Mesenchymal stem cell (in vitro differentiated cells and primary cell): ENCODE measurements at regions not wholly inside any gene's neighbourhood (a gene's known extent, or its start where the extent isn't known, plus 50 kb on each side); places are given as distances from the start of the nearest gene placed in this dataset.

ENCODE experiments used
- DNase-seq: peaks from one replicate; pipeline ENCODE4 v3.0.0-alpha.2; 2013
- H2AFZ ChIP-seq: one replicate; pipeline ENCODE4 v1.6.1; 2013; ENCODE audit warnings: low read depth, mild to moderate bottlenecking, control low read depth, inconsistent platforms, low read length, moderate library complexity
- H2AK5ac ChIP-seq: 2 replicates; pipeline ENCODE4 v1.6.1; 2013; ENCODE audit warnings: low read length, moderate library complexity, mild to moderate bottlenecking, inconsistent platforms; ENCODE audit not compliant: severe bottlenecking
- H2BK120ac ChIP-seq: one replicate; pipeline ENCODE4 v1.6.1; 2013; ENCODE audit warnings: low read depth, mild to moderate bottlenecking, inconsistent platforms, low read length, moderate library complexity
- H2BK12ac ChIP-seq, 2 experiments: one replicate each; pipeline ENCODE4 v1.6.1; 2013; ENCODE audit warnings: inconsistent platforms in 2 of 2, low read length in 2 of 2, mild to moderate bottlenecking in 2 of 2, moderate library complexity in 2 of 2, control low read depth in 1 of 2
- H2BK15ac ChIP-seq: one replicate; pipeline ENCODE4 v1.6.1; 2013; ENCODE audit warnings: mild to moderate bottlenecking, low read depth, inconsistent platforms; ENCODE audit not compliant: poor library complexity, severe bottlenecking
- H2BK5ac ChIP-seq: 2 replicates; pipeline ENCODE4 v1.6.1; 2013; ENCODE audit warnings: low read depth, mild to moderate bottlenecking, low read length, control low read depth, inconsistent platforms; ENCODE audit not compliant: poor library complexity, severe bottlenecking
- H3K14ac ChIP-seq, 2 experiments: one replicate each; pipeline ENCODE4 v1.6.1; 2013; ENCODE audit warnings: inconsistent platforms in 2 of 2, low read length in 2 of 2, control low read depth in 1 of 2, mild to moderate bottlenecking in 1 of 2, moderate library complexity in 1 of 2
- H3K18ac ChIP-seq, 2 experiments: one replicate each; pipeline ENCODE4 v1.6.1; 2013; ENCODE audit warnings: inconsistent platforms in 2 of 2, low read length in 2 of 2, control low read depth in 1 of 2, low read depth in 1 of 2, mild to moderate bottlenecking in 1 of 2
- H3K23ac ChIP-seq, 2 experiments: one replicate each; pipeline ENCODE4 v1.6.1; 2013; ENCODE audit warnings: inconsistent platforms in 2 of 2, low read length in 2 of 2, mild to moderate bottlenecking in 2 of 2, moderate library complexity in 2 of 2, control low read depth in 1 of 2
- H3K27ac ChIP-seq: 2 replicates; pipeline ENCODE4 v1.5.1; 2013; ENCODE audit warnings: mild to moderate bottlenecking, moderate library complexity, low read length, control low read depth, inconsistent platforms; ENCODE audit not compliant: poor library complexity, severe bottlenecking
- H3K27me3 ChIP-seq, 2 experiments: 2 replicates each; pipeline versions ENCODE4 v1.6.1 to v1.7.0; 2013; ENCODE audit warnings: low read length in 2 of 2, mild to moderate bottlenecking in 2 of 2, moderate library complexity in 2 of 2, control low read depth in 1 of 2, inconsistent platforms in 1 of 2; ENCODE audit not compliant: control insufficient read depth in 1 of 2, insufficient read depth in 1 of 2
- H3K36me3 ChIP-seq, 2 experiments: 2 replicates each; pipeline versions ENCODE4 v1.6.1 to v1.7.0; 2013; ENCODE audit warnings: low read length in 2 of 2, control low read depth in 1 of 2, inconsistent platforms in 1 of 2, low read depth in 1 of 2, mild to moderate bottlenecking in 1 of 2; ENCODE audit not compliant: insufficient read depth in 2 of 2, control insufficient read depth in 1 of 2
- H3K4ac ChIP-seq, 2 experiments: one replicate each; pipeline ENCODE4 v1.6.1; 2013; ENCODE audit warnings: inconsistent platforms in 2 of 2, low read length in 2 of 2, mild to moderate bottlenecking in 2 of 2, moderate library complexity in 2 of 2, control low read depth in 1 of 2, low read depth in 1 of 2
- H3K4me1 ChIP-seq: 2 replicates; pipeline ENCODE4 v1.6.1; 2013; ENCODE audit warnings: low read depth, low read length, control low read depth; ENCODE audit not compliant: control insufficient read depth, insufficient read depth
- H3K4me2 ChIP-seq: 2 replicates; pipeline ENCODE4 v1.6.1; 2013; ENCODE audit warnings: low read length, mild to moderate bottlenecking, inconsistent platforms; ENCODE audit not compliant: poor library complexity, severe bottlenecking
- H3K4me3 ChIP-seq, 2 experiments: 2 replicates each; pipeline versions ENCODE4 v1.5.1 to v1.7.0; 2013; ENCODE audit warnings: low read length in 2 of 2, mild to moderate bottlenecking in 2 of 2, control low read depth in 1 of 2, low read depth in 1 of 2; ENCODE audit not compliant: insufficient read depth in 1 of 2
- H3K79me1 ChIP-seq: replicated peaks from 2 replicates; pipeline ENCODE4 v1.6.1; 2013; ENCODE audit warnings: mild to moderate bottlenecking, control low read depth, low read length, inconsistent platforms; ENCODE audit not compliant: poor library complexity, severe bottlenecking
- H3K9ac ChIP-seq: 2 replicates; pipeline ENCODE4 v1.7.0; 2013; ENCODE audit warnings: mild to moderate bottlenecking, low read length, moderate library complexity
- H3K9me3 ChIP-seq: 2 replicates; pipeline ENCODE4 v1.7.0; 2013; ENCODE audit warnings: mild to moderate bottlenecking, low read length; ENCODE audit not compliant: control insufficient read depth
- H4K8ac ChIP-seq: one replicate; pipeline ENCODE4 v1.6.1; 2013; ENCODE audit warnings: inconsistent platforms, mild to moderate bottlenecking, low read length, moderate library complexity
- H4K91ac ChIP-seq: one replicate; pipeline ENCODE4 v1.6.1; 2013; ENCODE audit warnings: mild to moderate bottlenecking, low read length, inconsistent platforms
- WGBS: methylation state at CpG from one replicate; pipeline ENCODE4 v1.1.7; 2013; ENCODE audit warnings: mixed read lengths; 5-methylcytosine and 5-hydroxymethylcytosine counted together

DNA sequence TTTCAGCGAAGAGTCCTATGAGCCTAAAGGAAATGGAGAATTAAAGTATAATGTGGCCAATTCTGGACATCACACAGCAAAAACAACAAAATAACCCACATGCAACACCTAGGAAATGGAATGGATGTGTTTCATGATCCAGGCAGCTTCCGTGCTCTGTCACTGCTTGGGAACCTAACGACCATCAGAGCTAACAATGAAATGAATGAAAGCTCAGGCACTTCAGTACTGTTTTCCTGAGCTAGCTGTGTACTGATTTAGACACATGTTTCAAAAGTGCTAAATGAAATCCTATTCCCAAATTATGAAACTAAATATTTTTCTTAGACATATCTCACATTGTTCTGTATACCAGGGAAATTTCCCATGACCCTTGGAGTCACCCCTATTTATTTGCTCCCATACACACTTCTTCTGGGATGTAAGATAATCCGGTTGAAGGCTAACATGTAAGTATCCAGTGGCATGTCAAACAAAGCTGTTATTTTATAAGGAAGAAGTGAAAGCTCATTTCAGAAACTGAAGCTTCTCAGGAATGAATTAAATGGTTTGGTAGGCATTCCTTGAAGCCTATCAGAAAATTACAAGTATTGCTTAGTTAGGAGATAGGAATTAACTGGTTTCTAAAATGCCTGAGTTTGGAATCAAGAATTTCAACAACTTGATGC, 108.5 kb upstream of the RND3 start:
- Histone ChIP-seq H3K27me3 (no peaks in the 10 kb centered on the region), H3K4me1 (peaks cover 1% of the 10 kb centered on the region), H3K4me3 (no peak overlapping the region), H3K9me3 (no peaks in the 10 kb centered on the region), H3K14ac (no peak overlapping the region), H4K8ac (no peak overlapping the region), H3K36me3 (no peaks in the 10 kb centered on the region), H4K91ac (no peak overlapping the region), H3K23ac (no peak overlapping the region), H2BK120ac (no peak overlapping the region), H2AFZ (no peak overlapping the region), H2BK12ac (no peak overlapping the region), H2AK5ac (no peak overlapping the region), H3K4ac (no peak overlapping the region), H3K79me1 (no peaks in the 10 kb centered on the region), H2BK15ac (no peak overlapping the region), H3K27ac (no peak overlapping the region), H2BK5ac (no peak overlapping the region), H3K9ac (peak overlapping the region; percentile 49), H3K18ac (no peak overlapping the region), H3K4me2 (no peak overlapping the region)
- peak; percentile 24 for DNase-seq
- WGBS: 92% methylated on average over 3 of the region's 4 CpGs

DNA sequence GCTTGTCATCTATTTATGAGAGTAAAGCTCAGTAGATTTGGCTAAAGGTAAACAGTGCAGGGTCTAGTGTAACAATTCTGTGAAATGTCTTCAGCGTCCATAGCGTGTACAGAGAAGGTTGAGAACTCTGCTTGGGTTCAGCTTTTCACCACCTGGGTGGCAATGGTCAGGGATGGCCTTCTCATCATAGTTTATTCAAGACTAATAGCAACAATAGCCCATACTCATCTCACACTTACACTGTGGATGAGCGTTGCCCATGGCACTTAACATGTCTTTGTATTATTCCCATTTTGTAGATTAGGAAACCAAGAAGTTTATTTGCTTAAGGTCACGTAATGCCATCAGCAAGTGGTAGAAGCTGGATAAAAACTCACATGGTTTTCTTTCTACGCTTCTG, 106.8 kb upstream of the RND3 start:
- Histone ChIP-seq H3K9ac (no peak overlapping the region), H3K4me1 (peaks cover 1% of the 10 kb centered on the region), H3K27ac (no peak overlapping the region), H4K91ac (no peak overlapping the region), H2AK5ac (no peak overlapping the region), H3K27me3 (no peaks in the 10 kb centered on the region), H2AFZ (no peak overlapping the region), H3K4me2 (no peak overlapping the region), H3K14ac (no peak overlapping the region), H2BK12ac (no peak overlapping the region), H3K4me3 (no peak overlapping the region), H3K79me1 (no peaks in the 10 kb centered on the region), H2BK5ac (no peak overlapping the region), H3K4ac (no peak overlapping the region), H2BK15ac (no peak overlapping the region), H3K18ac (peak overlapping the region in 1 of 2 experiments; percentile 19), H4K8ac (no peak overlapping the region), H3K9me3 (no peaks in the 10 kb centered on the region), H3K23ac (no peak overlapping the region), H2BK120ac (no peak overlapping the region), H3K36me3 (no peaks in the 10 kb centered on the region)
- WGBS: 100% methylated on average over 5 of the region's 5 CpGs
- no peak for DNase-seq

DNA sequence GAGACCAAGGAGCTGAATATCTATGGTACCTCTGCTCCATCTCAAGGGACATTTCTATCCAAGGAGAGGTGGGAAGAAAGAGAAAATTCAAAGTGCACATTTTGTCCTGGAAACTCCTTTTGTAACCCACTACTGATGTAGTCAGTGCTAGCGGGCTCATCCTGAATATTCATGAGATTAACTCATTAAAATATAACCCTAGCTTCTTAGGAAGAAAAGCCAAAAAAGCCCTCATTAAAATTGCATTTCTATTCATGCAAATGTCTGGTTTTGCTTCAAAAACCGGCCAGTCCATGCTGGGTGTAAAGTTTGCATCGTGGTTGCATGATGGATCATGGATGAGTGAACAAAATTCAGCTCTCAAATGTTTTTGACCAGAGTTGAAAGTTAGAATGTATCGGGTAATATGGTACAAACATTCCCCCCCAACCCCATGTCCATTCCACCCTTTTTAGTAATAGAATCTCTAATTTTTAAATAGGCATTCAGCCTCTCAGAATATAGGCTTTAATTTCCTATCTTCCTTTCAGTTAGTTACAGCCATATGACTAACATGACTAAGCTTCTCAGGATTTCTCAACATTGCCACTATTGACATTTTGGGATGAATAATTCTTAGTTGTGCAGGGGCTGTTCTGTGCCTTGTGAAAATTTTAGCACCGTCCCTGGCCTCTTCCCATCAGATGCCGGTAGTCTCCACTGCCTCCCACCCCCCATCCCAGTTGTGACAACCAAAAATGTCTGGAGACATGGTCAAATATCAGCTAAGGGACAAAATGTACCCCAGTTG, 104.2 kb upstream of the RND3 start:
- Histone ChIP-seq H2AFZ (no peak overlapping the region), H2BK5ac (no peak overlapping the region), H3K79me1 (no peaks in the 10 kb centered on the region), H3K9me3 (no peaks in the 10 kb centered on the region), H3K18ac (no peak overlapping the region), H3K4me2 (no peak overlapping the region), H3K27me3 (no peaks in the 10 kb centered on the region), H3K23ac (no peak overlapping the region), H4K91ac (no peak overlapping the region), H3K9ac (peak overlapping the region; percentile 60), H3K4me1 (peaks cover 3% of the 10 kb centered on the region), H3K27ac (peak overlapping the region; percentile 47), H3K4ac (peak overlapping the region in 1 of 2 experiments; percentile 66), H3K36me3 (no peaks in the 10 kb centered on the region), H2BK120ac (no peak overlapping the region), H2BK12ac (no peak overlapping the region), H2AK5ac (peak overlapping the region; percentile 67), H3K14ac (no peak overlapping the region), H2BK15ac (no peak overlapping the region), H4K8ac (no peak overlapping the region), H3K4me3 (no peak overlapping the region)
- 87% methylated on average over 6 of the region's 6 CpGs for WGBS
- peak; percentile 32 for DNase-seq

DNA sequence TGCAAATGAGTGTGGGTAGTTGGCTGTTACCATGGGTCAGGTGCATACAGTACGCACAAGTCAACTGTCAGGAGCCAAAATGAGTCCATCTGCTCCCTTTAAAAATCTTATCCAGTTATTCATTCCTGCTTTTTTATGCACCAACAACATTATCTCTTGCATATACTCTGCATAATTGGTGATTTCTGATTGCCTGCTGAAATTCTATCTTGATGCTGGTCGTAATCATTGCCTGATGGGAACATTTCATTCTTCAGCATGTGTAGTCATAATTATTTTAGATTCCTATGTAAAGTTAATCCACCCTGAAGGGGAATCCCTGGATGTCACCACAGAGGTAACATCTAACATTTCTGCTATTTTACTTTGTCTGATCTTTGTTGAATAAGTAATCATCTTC, 102.2 kb upstream of the RND3 start:
- H3K9ac ChIP-seq: peak overlapping the region; percentile 6
- no peak overlapping the region for H3K4ac ChIP-seq
- no peak for DNase-seq
- H3K27ac ChIP-seq: no peak overlapping the region
- no peak overlapping the region for H2AFZ ChIP-seq
- 100% methylated on average over 1 of the region's 2 CpGs for WGBS
- H2AK5ac ChIP-seq: no peak overlapping the region
- no peak overlapping the region for H2BK15ac ChIP-seq
- H4K91ac ChIP-seq: no peak overlapping the region
- no peak overlapping the region for H3K14ac ChIP-seq
- H2BK120ac ChIP-seq: no peak overlapping the region
- H3K18ac ChIP-seq: no peak overlapping the region
- H3K4me1 ChIP-seq: peaks cover 3% of the 10 kb centered on the region
- H3K4me2 ChIP-seq: no peak overlapping the region
- H3K36me3 ChIP-seq: no peaks in the 10 kb centered on the region
- H3K23ac ChIP-seq: no peak overlapping the region
- H4K8ac ChIP-seq: no peak overlapping the region
- H3K79me1 ChIP-seq: no peaks in the 10 kb centered on the region
- no peaks in the 10 kb centered on the region for H3K27me3 ChIP-seq
- H3K9me3 ChIP-seq: no peaks in the 10 kb centered on the region
- no peak overlapping the region for H2BK12ac ChIP-seq
- no peak overlapping the region for H3K4me3 ChIP-seq
- no peak overlapping the region for H2BK5ac ChIP-seq
